ENCODE measurements at regions not wholly inside any gene's neighbourhood (a gene's known extent, or its start where the extent isn't known, plus 50 kb on each side); places are given as distances from the start of the nearest gene placed in this dataset.
"Not testable (repeated sequence)": the region's sequence is repeated elsewhere in the genome, so short reads cannot be mapped to it uniquely, and the experiment has no call there.

DNA sequence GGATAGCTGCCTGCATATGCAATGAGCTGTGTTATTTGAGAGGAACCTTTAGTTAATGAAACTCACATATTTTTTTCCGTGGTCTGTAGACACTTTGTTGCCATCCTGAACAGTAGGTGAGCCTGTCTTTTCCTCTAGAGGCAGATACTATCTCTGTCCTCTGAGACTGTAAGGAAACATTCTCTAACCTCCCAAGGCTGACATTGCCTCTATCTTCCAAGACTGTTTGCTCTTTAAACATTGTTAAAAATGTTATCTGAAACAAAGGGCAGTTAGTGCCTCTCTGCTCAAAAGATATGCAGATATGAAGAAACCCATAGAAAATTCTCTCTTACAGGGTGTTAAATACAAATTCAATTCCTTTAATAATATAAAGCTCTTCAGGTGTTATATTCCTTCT lies 963.8 kb upstream of the CNTN5 start:
- no peak for TF ChIP-seq ZNF384 (IDR thresholded peaks at IDR 0.05)
- TF ChIP-seq TARDBP (IDR thresholded peaks at IDR 0.05), result no peak
- TF ChIP-seq CTBP1 (IDR thresholded peaks at IDR 0.05; ENCODE audit: borderline replicate concordance), result no peak
- TF ChIP-seq FOXM1 (IDR thresholded peaks at IDR 0.05; ENCODE audit: borderline replicate concordance), result no peak
- TF ChIP-seq FOXK2 (IDR thresholded peaks at IDR 0.05), result no peak
- no peak for TF ChIP-seq FOXA1 (IDR thresholded peaks at IDR 0.05)
- TF ChIP-seq HDGF (IDR thresholded peaks at IDR 0.05; ENCODE audit: borderline replicate concordance), result no peak
- no peak for TF ChIP-seq LEF1 (IDR thresholded peaks at IDR 0.05; ENCODE audit: borderline replicate concordance)
- TF ChIP-seq, protein P1, sequence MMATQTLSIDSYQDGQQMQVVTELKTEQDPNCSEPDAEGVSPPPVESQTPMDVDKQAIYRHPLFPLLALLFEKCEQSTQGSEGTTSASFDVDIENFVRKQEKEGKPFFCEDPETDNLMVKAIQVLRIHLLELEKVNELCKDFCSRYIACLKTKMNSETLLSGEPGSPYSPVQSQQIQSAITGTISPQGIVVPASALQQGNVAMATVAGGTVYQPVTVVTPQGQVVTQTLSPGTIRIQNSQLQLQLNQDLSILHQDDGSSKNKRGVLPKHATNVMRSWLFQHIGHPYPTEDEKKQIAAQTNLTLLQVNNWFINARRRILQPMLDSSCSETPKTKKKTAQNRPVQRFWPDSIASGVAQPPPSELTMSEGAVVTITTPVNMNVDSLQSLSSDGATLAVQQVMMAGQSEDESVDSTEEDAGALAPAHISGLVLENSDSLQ (IDR thresholded peaks at IDR 0.05), result no peak
- TF ChIP-seq BHLHE40 (IDR thresholded peaks at IDR 0.05; ENCODE audit: borderline replicate concordance), result no peak
- TF ChIP-seq SUZ12 (IDR thresholded peaks at IDR 0.05), result no peak
- no peak for TF ChIP-seq L3MBTL2 (conservative IDR thresholded peaks at IDR 0.05)
- TF ChIP-seq ARNT (IDR thresholded peaks at IDR 0.05), result no peak
- no peak for TF ChIP-seq SP1 (IDR thresholded peaks at IDR 0.05)
- TF ChIP-seq NFRKB (IDR thresholded peaks at IDR 0.05), result no peak
- no peak for TF ChIP-seq ELF4 (IDR thresholded peaks at IDR 0.05)
- POLR2A ChIA-PET, result no interaction called here
- CTCF ChIA-PET, result no interaction called here
- DNase-seq (ENCODE audit: extremely low spot score), result no peak

DNA sequence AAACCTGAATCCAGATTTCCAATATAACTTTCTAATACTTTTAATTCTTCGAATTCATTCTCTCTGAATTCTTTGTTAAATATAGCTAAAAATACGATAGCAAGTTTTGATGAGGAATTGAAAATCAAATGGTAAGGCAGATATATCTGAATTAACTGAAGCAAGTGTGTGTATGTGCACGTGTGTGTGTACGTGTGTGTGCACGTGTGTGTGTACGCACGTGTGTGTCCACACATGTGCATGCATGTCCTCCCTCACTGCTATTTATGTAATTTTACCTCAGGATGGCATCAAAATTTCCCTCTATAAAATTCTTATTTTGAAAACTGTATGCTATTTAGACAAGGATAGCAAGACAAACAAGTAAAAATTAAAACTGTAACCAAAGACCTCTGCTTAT lies 961.3 kb upstream of the CNTN5 start:
- ChIA-PET POLR2A (no interaction called here), CTCF (no interaction called here)
- DNase-seq (ENCODE audit: extremely low spot score), result no peak
- no peak for TF ChIP-seq SP1 (IDR thresholded peaks at IDR 0.05)
- no peak for TF ChIP-seq BHLHE40 (IDR thresholded peaks at IDR 0.05; ENCODE audit: borderline replicate concordance)
- no peak for TF ChIP-seq ARNT (IDR thresholded peaks at IDR 0.05)
- no peak for TF ChIP-seq ELF4 (IDR thresholded peaks at IDR 0.05)
- TF ChIP-seq LEF1 (IDR thresholded peaks at IDR 0.05; ENCODE audit: borderline replicate concordance), result no peak
- no peak for TF ChIP-seq SUZ12 (IDR thresholded peaks at IDR 0.05)
- TF ChIP-seq HDGF (IDR thresholded peaks at IDR 0.05; ENCODE audit: borderline replicate concordance), result no peak
- TF ChIP-seq, protein P1 (IDR thresholded peaks at IDR 0.05), result no peak
- TF ChIP-seq TARDBP (IDR thresholded peaks at IDR 0.05), result no peak
- TF ChIP-seq L3MBTL2 (conservative IDR thresholded peaks at IDR 0.05), result no peak
- TF ChIP-seq NFRKB (IDR thresholded peaks at IDR 0.05), result no peak
- no peak for TF ChIP-seq CTBP1 (IDR thresholded peaks at IDR 0.05; ENCODE audit: borderline replicate concordance)
- TF ChIP-seq FOXK2 (IDR thresholded peaks at IDR 0.05), result no peak
- TF ChIP-seq ZNF384 (IDR thresholded peaks at IDR 0.05), result no peak
- TF ChIP-seq FOXM1 (IDR thresholded peaks at IDR 0.05; ENCODE audit: borderline replicate concordance), result no peak
- TF ChIP-seq FOXA1 (IDR thresholded peaks at IDR 0.05), result no peak

- ChIA-PET POLR2A (no interaction called here), CTCF (no interaction called here)
- TF ChIP-seq BHLHE40 (IDR thresholded peaks at IDR 0.05; ENCODE audit: borderline replicate concordance) (no peak), HDGF (IDR thresholded peaks at IDR 0.05; ENCODE audit: borderline replicate concordance) (no peak), ZNF384 (IDR thresholded peaks at IDR 0.05) (no peak), FOXM1 (IDR thresholded peaks at IDR 0.05; ENCODE audit: borderline replicate concordance) (no peak), L3MBTL2 (conservative IDR thresholded peaks at IDR 0.05) (no peak)
- no peak for DNase-seq (ENCODE audit: extremely low spot score)
Observed at GRCh38 chr11:98060759-98061158, 960.0 kb upstream of the CNTN5 start.

DNA sequence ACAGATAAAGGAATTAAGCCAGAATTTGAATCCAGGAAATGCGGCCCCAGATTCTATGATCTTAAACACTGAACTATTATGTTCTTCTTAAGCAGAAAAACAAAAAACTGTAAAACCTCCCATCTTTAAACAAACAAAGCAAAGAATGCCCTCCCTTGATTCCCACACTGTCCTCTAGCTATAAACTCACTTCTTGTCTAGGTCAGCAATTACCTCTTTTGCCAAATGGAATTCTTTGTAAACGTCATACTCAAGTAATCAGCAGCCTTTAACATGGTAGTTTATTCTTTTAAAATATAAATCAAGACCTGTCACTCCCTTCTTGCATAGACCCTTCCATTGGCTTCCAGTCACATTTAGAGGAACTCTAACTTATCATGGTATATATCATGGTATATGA lies 958.9 kb upstream of the CNTN5 start:
- POLR2A ChIA-PET, result no interaction called here
- CTCF ChIA-PET, result no interaction called here
- TF ChIP-seq L3MBTL2 (conservative IDR thresholded peaks at IDR 0.05) (no peak), ZNF384 (IDR thresholded peaks at IDR 0.05) (no peak)
- DNase-seq (ENCODE audit: extremely low spot score), result no peak

DNA sequence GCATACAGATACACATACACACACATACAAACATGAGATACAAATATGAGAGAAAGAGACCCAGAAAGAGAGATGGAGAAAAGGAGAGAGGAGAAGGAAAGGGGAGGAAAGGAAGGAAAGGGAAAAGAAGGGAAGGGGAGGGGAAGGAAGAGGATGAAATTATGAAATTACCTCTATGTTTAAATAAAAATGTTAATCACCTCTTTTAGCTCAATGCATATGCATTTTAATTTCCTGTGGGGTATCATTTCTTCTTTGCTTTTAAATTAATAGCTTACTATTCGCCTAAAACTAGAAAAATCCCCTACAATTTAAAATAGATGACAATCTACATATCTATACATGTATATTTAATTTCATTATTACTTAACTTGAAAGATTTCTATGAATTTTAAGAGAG lies 958.0 kb upstream of the CNTN5 start:
- no peak for DNase-seq (ENCODE audit: extremely low spot score)
- POLR2A ChIA-PET, result no interaction called here
- no peak for TF ChIP-seq SUZ12 (IDR thresholded peaks at IDR 0.05)
- TF ChIP-seq NFRKB (IDR thresholded peaks at IDR 0.05), result no peak
- no peak for TF ChIP-seq FOXA1 (IDR thresholded peaks at IDR 0.05)
- no peak for TF ChIP-seq LEF1 (IDR thresholded peaks at IDR 0.05; ENCODE audit: borderline replicate concordance)
- TF ChIP-seq FOXM1 (IDR thresholded peaks at IDR 0.05; ENCODE audit: borderline replicate concordance), result no peak
- TF ChIP-seq BHLHE40 (IDR thresholded peaks at IDR 0.05; ENCODE audit: borderline replicate concordance), result no peak
- no peak for TF ChIP-seq HDGF (IDR thresholded peaks at IDR 0.05; ENCODE audit: borderline replicate concordance)
- TF ChIP-seq TARDBP (IDR thresholded peaks at IDR 0.05), result no peak
- no peak for TF ChIP-seq CTBP1 (IDR thresholded peaks at IDR 0.05; ENCODE audit: borderline replicate concordance)
- CTCF ChIA-PET, result no interaction called here

- no peak for DNase-seq (ENCODE audit: extremely low spot score)
- CTCF ChIA-PET, result no interaction called here
- TF ChIP-seq FOXM1 (IDR thresholded peaks at IDR 0.05; ENCODE audit: borderline replicate concordance), result no peak
- TF ChIP-seq BHLHE40 (IDR thresholded peaks at IDR 0.05; ENCODE audit: borderline replicate concordance), result no peak
- no peak for TF ChIP-seq SUZ12 (IDR thresholded peaks at IDR 0.05)
- TF ChIP-seq, protein P1 (IDR thresholded peaks at IDR 0.05), result no peak
- no peak for TF ChIP-seq NFRKB (IDR thresholded peaks at IDR 0.05)
- TF ChIP-seq ARNT (IDR thresholded peaks at IDR 0.05), result no peak
- no peak for TF ChIP-seq FOXA1 (IDR thresholded peaks at IDR 0.05)
- no peak for TF ChIP-seq CTBP1 (IDR thresholded peaks at IDR 0.05; ENCODE audit: borderline replicate concordance)
- no peak for TF ChIP-seq HDGF (IDR thresholded peaks at IDR 0.05; ENCODE audit: borderline replicate concordance)
- TF ChIP-seq LEF1 (IDR thresholded peaks at IDR 0.05; ENCODE audit: borderline replicate concordance), result no peak
- TF ChIP-seq SP1 (IDR thresholded peaks at IDR 0.05), result no peak
- no peak for TF ChIP-seq L3MBTL2 (conservative IDR thresholded peaks at IDR 0.05)
- no peak for TF ChIP-seq FOXK2 (IDR thresholded peaks at IDR 0.05)
- TF ChIP-seq ZNF384 (IDR thresholded peaks at IDR 0.05), result no peak
- TF ChIP-seq ELF4 (IDR thresholded peaks at IDR 0.05), result no peak
- TF ChIP-seq TARDBP (IDR thresholded peaks at IDR 0.05), result no peak
- POLR2A ChIA-PET, result no interaction called here
Observed at GRCh38 chr11:98068251-98068650, 952.5 kb upstream of the CNTN5 start.

- DNase-seq (ENCODE audit: extremely low spot score); POLR2A ChIA-PET; CTCF ChIA-PET: not testable (repeated sequence)
Observed at GRCh38 chr11:98069147-98069546, 951.6 kb upstream of the CNTN5 start.
